ENCODE measurements at regions not wholly inside any gene's neighbourhood (a gene's known extent, or its start where the extent isn't known, plus 50 kb on each side); places are given as distances from the start of the nearest gene placed in this dataset.

DNA sequence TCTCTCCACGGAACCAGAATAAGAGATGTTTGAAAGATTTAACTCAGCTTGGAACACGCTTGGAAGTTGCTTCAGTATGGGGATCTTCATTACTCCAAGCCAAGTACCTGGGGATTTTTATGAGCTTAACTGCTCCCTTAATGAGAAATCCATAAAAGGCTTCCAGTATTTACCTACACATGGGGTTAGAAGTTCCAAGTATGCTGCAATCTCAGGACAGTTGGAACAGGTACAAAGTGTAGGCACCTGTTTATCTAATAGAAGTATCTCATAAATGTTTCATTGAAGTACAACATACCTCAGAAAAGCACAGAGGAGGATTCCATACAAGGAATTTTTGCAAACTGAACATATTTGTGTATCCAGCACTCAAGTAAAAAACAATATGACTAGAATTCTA lies 161.6 kb upstream of the PIRT start:
- H3K4me3 ChIP-seq (replicated peaks; ENCODE audit: low read depth, low read length) = no peak overlapping the region
- DNase-seq (ENCODE audit: extremely low read depth, insufficient read length) = no peak
- TF ChIP-seq, protein P1, sequence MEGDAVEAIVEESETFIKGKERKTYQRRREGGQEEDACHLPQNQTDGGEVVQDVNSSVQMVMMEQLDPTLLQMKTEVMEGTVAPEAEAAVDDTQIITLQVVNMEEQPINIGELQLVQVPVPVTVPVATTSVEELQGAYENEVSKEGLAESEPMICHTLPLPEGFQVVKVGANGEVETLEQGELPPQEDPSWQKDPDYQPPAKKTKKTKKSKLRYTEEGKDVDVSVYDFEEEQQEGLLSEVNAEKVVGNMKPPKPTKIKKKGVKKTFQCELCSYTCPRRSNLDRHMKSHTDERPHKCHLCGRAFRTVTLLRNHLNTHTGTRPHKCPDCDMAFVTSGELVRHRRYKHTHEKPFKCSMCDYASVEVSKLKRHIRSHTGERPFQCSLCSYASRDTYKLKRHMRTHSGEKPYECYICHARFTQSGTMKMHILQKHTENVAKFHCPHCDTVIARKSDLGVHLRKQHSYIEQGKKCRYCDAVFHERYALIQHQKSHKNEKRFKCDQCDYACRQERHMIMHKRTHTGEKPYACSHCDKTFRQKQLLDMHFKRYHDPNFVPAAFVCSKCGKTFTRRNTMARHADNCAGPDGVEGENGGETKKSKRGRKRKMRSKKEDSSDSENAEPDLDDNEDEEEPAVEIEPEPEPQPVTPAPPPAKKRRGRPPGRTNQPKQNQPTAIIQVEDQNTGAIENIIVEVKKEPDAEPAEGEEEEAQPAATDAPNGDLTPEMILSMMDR (IDR thresholded peaks at IDR 0.05; ENCODE audit: insufficient read depth, low read length, poor library complexity, severe bottlenecking) = no peak
- no peaks in the 10 kb centered on the region for H3K27me3 ChIP-seq (replicated peaks; ENCODE audit: control insufficient read depth, insufficient read depth, low read length)
- no peaks in the 10 kb centered on the region for H3K36me3 ChIP-seq (ENCODE audit: control insufficient read depth, insufficient read depth, low read length)

DNA sequence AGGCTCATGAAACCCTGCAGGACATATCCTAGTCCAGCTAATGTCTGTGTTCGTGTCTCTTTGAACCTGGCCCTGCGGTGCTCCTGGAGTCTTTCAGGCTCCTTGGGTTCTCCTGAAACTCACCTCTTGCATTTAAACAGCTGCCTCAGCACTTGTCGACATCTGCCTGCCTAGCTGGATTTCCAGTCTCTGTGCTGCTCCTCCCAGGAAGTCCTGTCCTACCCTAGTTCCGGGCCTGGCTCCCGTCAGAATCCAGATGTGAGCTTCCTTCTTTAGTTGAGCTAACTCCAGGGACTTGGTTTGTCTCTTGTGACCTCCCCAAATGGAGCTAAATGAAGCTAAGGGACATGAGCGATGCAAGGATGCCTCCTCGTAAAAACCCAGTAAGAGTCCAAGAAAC lies 155.2 kb upstream of the PIRT start:
- H3K27me3 ChIP-seq (replicated peaks; ENCODE audit: control insufficient read depth, insufficient read depth, low read length) = no peaks in the 10 kb centered on the region
- no peak for DNase-seq (ENCODE audit: extremely low read depth, insufficient read length)
- TF ChIP-seq, protein P1 (IDR thresholded peaks at IDR 0.05; ENCODE audit: insufficient read depth, low read length, poor library complexity, severe bottlenecking) = no peak

DNA sequence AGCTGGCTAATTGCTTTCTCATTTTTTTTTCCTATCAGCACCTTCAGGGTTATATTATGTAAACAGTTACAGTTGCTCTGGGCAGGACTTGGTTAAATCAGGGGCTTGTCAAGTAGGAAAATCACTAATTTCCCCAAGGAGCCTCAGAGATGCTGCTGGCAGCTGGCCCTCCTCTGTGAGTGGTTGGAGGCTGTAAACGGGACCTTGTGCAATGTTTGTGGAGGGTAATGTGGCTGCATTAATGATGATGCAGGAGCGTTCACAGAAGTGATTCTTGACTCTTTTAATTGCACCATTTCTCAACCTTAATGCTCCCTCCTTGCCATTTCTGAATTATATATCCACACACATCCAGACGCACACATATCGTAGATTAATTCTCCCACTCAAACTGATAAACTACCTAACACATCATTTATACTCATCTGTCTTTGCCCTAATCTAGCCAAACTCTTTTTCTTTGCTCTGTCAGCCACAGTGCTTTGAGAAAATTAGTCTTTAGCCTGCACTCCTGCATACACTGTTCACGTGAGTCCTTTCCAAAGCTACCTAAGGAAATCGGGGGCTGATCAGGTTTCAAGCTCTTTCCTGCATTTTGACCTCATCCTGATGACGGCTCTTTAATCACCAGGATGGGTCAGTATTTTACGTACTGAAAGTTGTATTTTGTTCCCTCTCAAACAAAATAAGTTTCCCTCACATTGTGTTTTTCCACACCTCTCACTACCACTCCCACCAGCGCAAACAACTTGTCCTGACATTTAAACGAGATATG lies 154.4 kb upstream of the PIRT start:
- no peak for DNase-seq (ENCODE audit: extremely low read depth, insufficient read length)
- H3K4me3 ChIP-seq (replicated peaks; ENCODE audit: low read depth, low read length) = no peak overlapping the region
- TF ChIP-seq, protein P1 (IDR thresholded peaks at IDR 0.05; ENCODE audit: insufficient read depth, low read length, poor library complexity, severe bottlenecking) = no peak

More for the DNA sequence above, 155.2 kb upstream of the PIRT start:
- Histone ChIP-seq H3K36me3 (ENCODE audit: control insufficient read depth, insufficient read depth, low read length) (no peaks in the 10 kb centered on the region), H3K4me3 (replicated peaks; ENCODE audit: low read depth, low read length) (no peak overlapping the region)

DNA sequence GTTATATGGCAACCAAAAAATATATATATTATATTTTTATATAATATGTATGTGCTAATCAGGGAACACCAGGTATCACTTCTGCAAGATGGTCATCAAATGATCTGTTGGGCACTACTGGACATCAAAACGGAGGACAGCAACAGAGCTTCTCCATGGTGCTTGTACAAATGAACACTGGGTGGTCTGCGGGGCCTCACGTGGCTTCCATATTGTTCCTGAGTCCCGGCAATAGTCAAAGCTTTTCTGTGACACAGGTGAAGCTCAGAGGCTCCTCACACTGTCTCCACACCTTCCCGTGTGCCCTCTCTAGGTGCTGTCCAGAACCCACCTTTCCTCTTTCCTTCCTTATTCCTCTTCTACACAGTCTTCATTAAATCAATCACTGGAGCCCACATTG lies 149.9 kb upstream of the PIRT start:
- Histone ChIP-seq H3K27me3 (replicated peaks; ENCODE audit: control insufficient read depth, insufficient read depth, low read length) (no peaks in the 10 kb centered on the region), H3K4me3 (replicated peaks; ENCODE audit: low read depth, low read length) (no peak overlapping the region), H3K36me3 (ENCODE audit: control insufficient read depth, insufficient read depth, low read length) (no peaks in the 10 kb centered on the region)
- TF ChIP-seq, protein P1 (IDR thresholded peaks at IDR 0.05; ENCODE audit: insufficient read depth, low read length, poor library complexity, severe bottlenecking) = no peak
- no peak for DNase-seq (ENCODE audit: extremely low read depth, insufficient read length)

More for the DNA sequence above, 154.4 kb upstream of the PIRT start:
- H3K27me3 ChIP-seq (replicated peaks; ENCODE audit: control insufficient read depth, insufficient read depth, low read length) = no peaks in the 10 kb centered on the region
- H3K36me3 ChIP-seq (ENCODE audit: control insufficient read depth, insufficient read depth, low read length) = no peaks in the 10 kb centered on the region

DNA sequence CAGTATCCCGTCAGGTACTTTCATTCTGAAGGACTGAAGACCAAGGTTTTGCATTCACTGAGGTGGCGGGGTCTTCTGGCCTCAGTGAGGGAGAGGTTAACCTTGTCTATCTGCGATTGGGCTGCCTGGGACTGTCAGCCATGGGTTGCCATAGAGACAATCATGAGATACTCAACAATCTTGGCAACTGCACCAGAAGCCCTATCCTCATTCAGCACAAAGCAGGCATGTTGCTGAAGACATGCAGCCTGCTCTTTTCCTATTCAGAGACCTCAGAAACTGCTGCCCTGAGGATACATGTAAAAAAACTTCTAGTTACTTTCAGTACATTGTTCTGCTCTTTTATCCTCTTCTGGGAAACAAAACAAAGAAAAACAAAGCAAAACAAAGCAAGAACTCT lies 146.3 kb upstream of the PIRT start:
- Histone ChIP-seq H3K4me3 (replicated peaks; ENCODE audit: low read depth, low read length) (no peak overlapping the region), H3K27me3 (replicated peaks; ENCODE audit: control insufficient read depth, insufficient read depth, low read length) (no peaks in the 10 kb centered on the region), H3K36me3 (ENCODE audit: control insufficient read depth, insufficient read depth, low read length) (no peaks in the 10 kb centered on the region)
- TF ChIP-seq, protein P1 (IDR thresholded peaks at IDR 0.05; ENCODE audit: insufficient read depth, low read length, poor library complexity, severe bottlenecking) = no peak
- no peak for DNase-seq (ENCODE audit: extremely low read depth, insufficient read length)

Measured in GM06990 (cell line).